ENCODE measurements at regions not wholly inside any gene's neighbourhood (a gene's known extent, or its start where the extent isn't known, plus 50 kb on each side); places are given as distances from the start of the nearest gene placed in this dataset.

DNA sequence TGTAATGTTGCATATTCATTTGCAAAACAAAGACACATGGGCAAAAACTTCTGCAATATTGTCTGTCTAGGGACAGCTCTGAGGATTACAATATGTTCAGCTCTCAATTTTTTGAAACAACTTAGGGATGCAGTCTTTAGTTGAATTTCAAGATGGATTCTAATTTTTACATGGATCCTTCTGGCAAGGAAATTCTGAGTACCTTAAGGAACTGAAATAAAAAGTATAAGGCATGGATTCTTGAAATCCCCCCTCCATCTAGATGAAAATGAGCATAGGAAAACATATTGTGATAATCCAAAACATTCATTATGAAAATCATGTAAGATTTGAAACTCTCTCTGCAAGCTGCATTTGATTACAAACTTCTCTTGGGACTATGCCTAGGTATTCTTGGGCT, 568.6 kb downstream of the CETN3 start:
- TF ChIP-seq CTCF (IDR thresholded peaks at IDR 0.05; ENCODE audit: poor library complexity, severe bottlenecking) (no peak), EP300 (conservative IDR thresholded peaks at IDR 0.05; ENCODE audit: poor library complexity, severe bottlenecking) (no peak)

Measured in neural cell (in vitro differentiated cells).